ENCODE measurements at regions not wholly inside any gene's neighbourhood (a gene's known extent, or its start where the extent isn't known, plus 50 kb on each side); places are given as distances from the start of the nearest gene placed in this dataset.

- TF ChIP-seq CTCF (IDR thresholded peaks at IDR 0.05) (no peak), EHF (CRISPR knock-in tag; IDR thresholded peaks at IDR 0.05) (no peak), POLR2A (IDR thresholded peaks at IDR 0.05; ENCODE audit: low read length) (no peak), CEBPB (IDR thresholded peaks at IDR 0.05) (no peak), JUNB (IDR thresholded peaks at IDR 0.05) (no peak), HMGXB4 (CRISPR knock-in tag; IDR thresholded peaks at IDR 0.05; ENCODE audit: borderline replicate concordance) (no peak), KDM5A (IDR thresholded peaks at IDR 0.05) (no peak), CBX2 (IDR thresholded peaks at IDR 0.05; ENCODE audit: borderline replicate concordance, low read depth) (no peak), HOXA7 (CRISPR knock-in tag; IDR thresholded peaks at IDR 0.05) (no peak), FOSL2 (IDR thresholded peaks at IDR 0.05) (no peak), FOSL2 (CRISPR knock-in tag; IDR thresholded peaks at IDR 0.05) (no peak)
These were observed 93.5 kb upstream of the SHB start for GRCh38 chr9:38162332-38163211.

Data from A549 (cell line).